GM23248 (cell line): ENCODE measurements at regions not wholly inside any gene's neighbourhood (a gene's known extent, or its start where the extent isn't known, plus 50 kb on each side); places are given as distances from the start of the nearest gene placed in this dataset.

ENCODE experiments used
- EZH2 ChIP-seq: fragments of 200-600 bp; sonication (generic); IDR thresholded peaks from 2 replicates; pipeline ENCODE4 v1.6.1; 2018; ENCODE audit warnings: antibody characterized with exemption, mild to moderate bottlenecking; ENCODE audit not compliant: insufficient read depth, poor library complexity, severe bottlenecking
- EZH2phosphoT487 ChIP-seq: fragments of 200-600 bp; sonication (generic); IDR thresholded peaks from 2 replicates; pipeline ENCODE4 v1.6.1; 2018; ENCODE audit warnings: antibody characterized with exemption, moderate library complexity, mild to moderate bottlenecking, low read depth; ENCODE audit not compliant: insufficient read depth

GRCh38 chr13:74047931-74048600 lies 86.1 kb downstream of the KLF12 start:
- TF ChIP-seq EZH2 (no peak), EZH2phosphoT487 (no peak)
